ENCODE measurements at regions not wholly inside any gene's neighbourhood (a gene's known extent, or its start where the extent isn't known, plus 50 kb on each side); places are given as distances from the start of the nearest gene placed in this dataset.

DNA sequence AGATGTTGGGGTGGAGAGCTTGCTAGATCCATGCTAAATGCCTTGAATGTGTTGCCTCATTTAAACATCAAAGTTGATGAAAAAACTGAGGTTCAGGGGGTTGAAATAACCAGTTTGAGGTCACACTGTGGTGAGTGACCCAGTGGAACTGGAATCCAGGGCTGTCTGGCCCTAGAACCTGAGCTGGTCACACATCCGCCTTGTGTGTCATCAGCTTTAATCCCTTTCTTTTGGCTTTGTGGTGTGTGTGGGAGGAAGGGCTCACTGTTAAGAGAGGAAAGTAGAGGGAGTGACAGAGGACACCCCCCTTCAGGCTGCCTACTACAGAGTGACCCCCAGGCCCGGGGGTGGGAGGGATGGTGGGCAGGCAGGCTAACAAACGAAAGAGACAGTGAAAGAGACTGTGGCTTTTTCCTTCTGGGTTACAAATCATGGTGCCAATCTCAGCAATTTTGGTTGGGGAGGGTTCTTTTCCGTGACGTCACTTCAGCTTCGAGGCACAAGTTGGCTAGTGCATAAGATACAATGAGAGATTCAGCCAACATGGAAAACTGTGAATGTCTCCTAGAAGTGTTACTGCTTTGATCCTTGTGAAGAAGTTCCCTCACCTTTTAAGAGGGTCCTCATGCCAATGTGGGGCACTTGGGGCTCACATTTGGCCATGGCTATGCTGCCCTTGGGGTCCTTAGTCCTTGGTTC, 164.9 kb downstream of the DLEU7 start:
- DNase-seq = no peak
- intact Hi-C loops (cut with DNase I) = no loop called here
- no peak overlapping the region for H3K27ac ChIP-seq
- no peaks in the 10 kb centered on the region for H3K4me1 ChIP-seq (ENCODE audit: insufficient read depth)
- 84 to 94% (median 93%) methylated on average over 6 of the region's 6 CpGs for WGBS, 3 donors
- no peak overlapping the region for H3K4me3 ChIP-seq
- H3K27me3 ChIP-seq = no peaks in the 10 kb centered on the region
- H3K36me3 ChIP-seq = no peaks in the 10 kb centered on the region
- no peaks in the 10 kb centered on the region for H3K9me3 ChIP-seq
- no peak for TF ChIP-seq POLR2A (IDR thresholded peaks at IDR 0.05)
- TF ChIP-seq, protein P1, sequence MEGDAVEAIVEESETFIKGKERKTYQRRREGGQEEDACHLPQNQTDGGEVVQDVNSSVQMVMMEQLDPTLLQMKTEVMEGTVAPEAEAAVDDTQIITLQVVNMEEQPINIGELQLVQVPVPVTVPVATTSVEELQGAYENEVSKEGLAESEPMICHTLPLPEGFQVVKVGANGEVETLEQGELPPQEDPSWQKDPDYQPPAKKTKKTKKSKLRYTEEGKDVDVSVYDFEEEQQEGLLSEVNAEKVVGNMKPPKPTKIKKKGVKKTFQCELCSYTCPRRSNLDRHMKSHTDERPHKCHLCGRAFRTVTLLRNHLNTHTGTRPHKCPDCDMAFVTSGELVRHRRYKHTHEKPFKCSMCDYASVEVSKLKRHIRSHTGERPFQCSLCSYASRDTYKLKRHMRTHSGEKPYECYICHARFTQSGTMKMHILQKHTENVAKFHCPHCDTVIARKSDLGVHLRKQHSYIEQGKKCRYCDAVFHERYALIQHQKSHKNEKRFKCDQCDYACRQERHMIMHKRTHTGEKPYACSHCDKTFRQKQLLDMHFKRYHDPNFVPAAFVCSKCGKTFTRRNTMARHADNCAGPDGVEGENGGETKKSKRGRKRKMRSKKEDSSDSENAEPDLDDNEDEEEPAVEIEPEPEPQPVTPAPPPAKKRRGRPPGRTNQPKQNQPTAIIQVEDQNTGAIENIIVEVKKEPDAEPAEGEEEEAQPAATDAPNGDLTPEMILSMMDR (IDR thresholded peaks at IDR 0.05) = no peak
- TF ChIP-seq EP300 (IDR thresholded peaks at IDR 0.05) = no peak

DNA sequence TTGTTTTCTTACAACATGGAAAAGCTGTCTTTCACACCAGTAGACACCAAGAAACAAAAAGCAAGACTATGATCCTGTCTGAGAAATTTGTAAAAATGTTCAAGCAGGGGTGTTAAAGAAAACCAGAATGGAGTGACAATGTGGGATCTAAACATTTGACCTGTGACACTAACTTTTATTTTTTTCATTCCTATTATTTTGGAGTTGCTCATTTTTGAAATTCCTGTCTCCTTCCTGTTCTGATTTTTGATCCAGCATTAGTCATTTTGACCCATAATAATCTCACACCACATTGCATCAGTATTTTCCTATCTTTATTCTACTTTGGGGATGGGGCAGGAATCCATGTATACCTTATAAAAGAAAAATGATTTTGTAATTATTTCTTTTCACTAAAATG, 164.2 kb downstream of the DLEU7 start:
- no peaks in the 10 kb centered on the region for H3K36me3 ChIP-seq
- no peak overlapping the region for H3K27ac ChIP-seq
- no peaks in the 10 kb centered on the region for H3K9me3 ChIP-seq
- intact Hi-C loops (cut with DNase I) = no loop called here
- H3K4me1 ChIP-seq (ENCODE audit: insufficient read depth) = no peaks in the 10 kb centered on the region
- no peak overlapping the region for H3K4me3 ChIP-seq
- no peaks in the 10 kb centered on the region for H3K27me3 ChIP-seq
- DNase-seq = no peak
- TF ChIP-seq POLR2A (IDR thresholded peaks at IDR 0.05) (no peak), EP300 (IDR thresholded peaks at IDR 0.05) (no peak)
- TF ChIP-seq, protein P1 (IDR thresholded peaks at IDR 0.05) = no peak

DNA sequence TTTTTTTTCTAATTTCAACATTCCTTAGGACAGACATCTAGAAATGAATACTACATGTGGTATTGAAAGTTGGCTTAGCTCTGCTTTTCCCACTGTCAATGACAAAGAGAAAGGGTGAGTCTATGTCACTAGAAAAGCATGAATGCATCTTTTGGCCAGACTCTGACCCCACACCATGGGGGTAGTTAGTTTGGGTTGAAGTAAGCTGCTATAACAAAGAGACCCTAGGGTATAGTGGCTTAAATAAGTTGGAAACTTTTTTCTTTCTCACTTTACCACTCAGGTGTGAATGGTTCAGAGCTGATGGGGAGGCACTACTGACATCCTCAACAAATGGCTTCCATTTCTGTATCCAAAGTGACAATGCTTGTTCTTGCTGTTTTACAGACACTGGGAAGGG, 161.5 kb downstream of the DLEU7 start:
- H3K27me3 ChIP-seq = no peaks in the 10 kb centered on the region
- no peaks in the 10 kb centered on the region for H3K36me3 ChIP-seq
- H3K4me1 ChIP-seq (ENCODE audit: insufficient read depth) = no peaks in the 10 kb centered on the region
- DNase-seq = no peak
- H3K4me3 ChIP-seq = no peak overlapping the region
- intact Hi-C loops (cut with DNase I) = no loop called here
- H3K27ac ChIP-seq = no peak overlapping the region
- H3K9me3 ChIP-seq = no peaks in the 10 kb centered on the region
- TF ChIP-seq, protein P1 (IDR thresholded peaks at IDR 0.05) = no peak

DNA sequence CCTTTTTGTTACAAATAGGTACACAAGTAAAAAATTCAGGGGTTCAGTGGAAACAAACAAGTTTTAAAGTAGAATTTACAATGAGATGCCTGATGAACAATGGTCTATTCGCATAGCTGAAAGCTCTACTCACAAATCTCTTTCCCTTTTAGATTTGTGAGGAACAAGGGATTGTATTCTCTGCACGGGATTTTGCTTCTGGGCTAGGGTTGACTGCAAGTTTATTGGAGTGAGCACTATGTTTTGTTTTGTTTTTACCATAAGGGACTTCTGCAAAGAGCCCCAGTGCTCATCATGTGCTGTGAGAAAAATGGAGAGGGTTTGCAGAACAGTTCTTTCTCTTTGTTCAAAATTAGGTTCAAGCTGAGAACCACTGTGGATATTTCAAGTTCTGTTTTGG, 160.5 kb downstream of the DLEU7 start:
- H3K27ac ChIP-seq = no peak overlapping the region
- intact Hi-C loops (cut with DNase I) = no loop called here
- WGBS, 3 donors = 74 to 86% (median 81%) methylated on average over 2 of the region's 2 CpGs

More for the DNA sequence above, 160.5 kb downstream of the DLEU7 start:
- TF ChIP-seq, protein P1 (IDR thresholded peaks at IDR 0.05) = no peak
- TF ChIP-seq POLR2A (IDR thresholded peaks at IDR 0.05) (no peak), EP300 (IDR thresholded peaks at IDR 0.05) (no peak)
- Histone ChIP-seq H3K36me3 (no peaks in the 10 kb centered on the region), H3K27me3 (no peaks in the 10 kb centered on the region), H3K4me1 (ENCODE audit: insufficient read depth) (no peaks in the 10 kb centered on the region), H3K4me3 (no peak overlapping the region), H3K9me3 (no peaks in the 10 kb centered on the region)
- no peak for DNase-seq

All from ovary (tissue), 7 donors.